Embryonic facial prominence (tissue), 1 donor: ENCODE measurements at regions not wholly inside any gene's neighbourhood (a gene's known extent, or its start where the extent isn't known, plus 50 kb on each side); places are given as distances from the start of the nearest gene placed in this dataset.
"Not testable (repeated sequence)": the region's sequence is repeated elsewhere in the genome, so short reads cannot be mapped to it uniquely, and the experiment has no call there.

Experiments
- DNase-seq: peaks from one replicate; pipeline ENCODE4 v3.0.0-alpha.2; 2016; ENCODE audit errors: extremely low spot score

- DNase-seq = not testable (repeated sequence)
Observed at GRCh38 chr4:49575250-49575649, 589.2 kb downstream of the CWH43 start.

GRCh38 chr4:49578371-49578770 lies 592.3 kb downstream of the CWH43 start:
- DNase-seq = not testable (repeated sequence)

GRCh38 chr4:49578899-49579298 lies 592.8 kb downstream of the CWH43 start:
- DNase-seq = not testable (repeated sequence)

GRCh38 chr4:49580166-49580565 lies 594.1 kb downstream of the CWH43 start:
- not testable (repeated sequence) for DNase-seq

- not testable (repeated sequence) for DNase-seq
Observed at GRCh38 chr4:49588401-49588800, 602.3 kb downstream of the CWH43 start.

GRCh38 chr4:49618436-49618835 lies 632.4 kb downstream of the CWH43 start:
- not testable (repeated sequence) for DNase-seq

- not testable (repeated sequence) for DNase-seq
Observed at GRCh38 chr4:49626478-49626877, 640.4 kb downstream of the CWH43 start.
